Osteoblast (primary cell): ENCODE measurements at regions not wholly inside any gene's neighbourhood (a gene's known extent, or its start where the extent isn't known, plus 50 kb on each side); places are given as distances from the start of the nearest gene placed in this dataset.

Experiments
- DNase-seq: peaks from one replicate; pipeline ENCODE4 v3.0.0; 2011; ENCODE audit warnings: low spot score, mixed read lengths; ENCODE audit not compliant: insufficient read length; ENCODE audit errors: missing footprints
- H2AFZ ChIP-seq: 2 replicates; pipeline ENCODE4 v1.6.0; 2011; ENCODE audit warnings: mild to moderate bottlenecking, low read length
- H3K27ac ChIP-seq: 2 replicates; pipeline ENCODE4 v1.5.1; 2011; ENCODE audit warnings: mild to moderate bottlenecking, low read depth, low read length, moderate library complexity
- H3K27me3 ChIP-seq: 2 replicates; pipeline ENCODE4 v1.6.0; 2012; ENCODE audit warnings: mild to moderate bottlenecking, control low read depth, inconsistent platforms, low read length, moderate library complexity; ENCODE audit not compliant: insufficient read depth
- H3K36me3 ChIP-seq: 2 replicates; pipeline ENCODE4 v1.5.1; 2011; ENCODE audit warnings: mild to moderate bottlenecking, low read length, control low read depth, moderate library complexity; ENCODE audit not compliant: insufficient read depth
- H3K4me1 ChIP-seq: 2 replicates; pipeline ENCODE4 v1.5.1; 2011; ENCODE audit warnings: mild to moderate bottlenecking, low read length, control low read depth, moderate library complexity; ENCODE audit not compliant: insufficient read depth
- H3K4me2 ChIP-seq: 2 replicates; pipeline ENCODE4 v1.6.0; 2011; ENCODE audit warnings: mild to moderate bottlenecking, low read length; ENCODE audit not compliant: insufficient read depth
- H3K4me3 ChIP-seq: fragments of 200-600 bp; sonication (generic); 3 replicates; pipeline ENCODE4 v1.5.1; 2012; ENCODE audit warnings: mild to moderate bottlenecking, low read length, inconsistent platforms; ENCODE audit not compliant: insufficient read depth
- H3K79me2 ChIP-seq: 2 replicates; pipeline ENCODE4 v1.6.0; 2012; ENCODE audit warnings: mild to moderate bottlenecking, low read length, control low read depth, inconsistent platforms; ENCODE audit not compliant: insufficient read depth
- H3K9me3 ChIP-seq: 2 replicates; pipeline ENCODE4 v1.5.1; 2011; ENCODE audit warnings: low read depth, low read length, control low read depth
- H4K20me1 ChIP-seq: 2 replicates; pipeline ENCODE4 v1.6.0; 2012; ENCODE audit warnings: mild to moderate bottlenecking, low read length, control low read depth; ENCODE audit not compliant: insufficient read depth
- TF ChIP-seq, protein P1 (sequence below): IDR thresholded peaks from 2 replicates; pipeline ENCODE4 v1.5.1; 2011; ENCODE audit warnings: mild to moderate bottlenecking, low read depth, low read length, moderate library complexity; ENCODE audit errors: extremely low read depth

DNA sequence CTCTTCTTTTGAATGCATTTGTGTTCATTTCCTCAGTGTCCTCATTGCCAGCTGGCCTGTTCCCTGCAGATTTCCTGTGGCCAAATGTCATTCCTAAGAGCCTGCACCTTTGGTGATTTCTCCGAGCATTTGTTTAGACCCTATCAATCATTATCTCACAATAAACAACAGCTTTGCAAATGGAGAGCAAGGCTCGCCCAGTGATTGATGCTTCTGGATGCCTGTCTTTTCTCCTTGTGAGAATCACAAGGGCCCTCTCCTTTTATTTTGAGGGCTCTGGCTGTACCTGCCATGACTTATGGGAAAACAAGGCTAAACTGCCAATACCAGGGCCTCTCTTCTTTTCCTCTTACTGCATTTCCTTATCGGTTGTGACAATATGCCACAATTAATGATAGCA is 1454.4 kb upstream of the CELF4 start:
- Histone ChIP-seq H3K79me2 (no peaks in the 10 kb centered on the region), H4K20me1 (no peaks in the 10 kb centered on the region), H3K36me3 (no peaks in the 10 kb centered on the region), H3K4me1 (no peaks in the 10 kb centered on the region), H3K4me2 (no peak overlapping the region), H3K27ac (no peak overlapping the region), H3K27me3 (no peaks in the 10 kb centered on the region), H2AFZ (no peak overlapping the region), H3K4me3 (no peak overlapping the region), H3K9me3 (peaks cover 4% of the 10 kb centered on the region)
- TF ChIP-seq, protein P1, sequence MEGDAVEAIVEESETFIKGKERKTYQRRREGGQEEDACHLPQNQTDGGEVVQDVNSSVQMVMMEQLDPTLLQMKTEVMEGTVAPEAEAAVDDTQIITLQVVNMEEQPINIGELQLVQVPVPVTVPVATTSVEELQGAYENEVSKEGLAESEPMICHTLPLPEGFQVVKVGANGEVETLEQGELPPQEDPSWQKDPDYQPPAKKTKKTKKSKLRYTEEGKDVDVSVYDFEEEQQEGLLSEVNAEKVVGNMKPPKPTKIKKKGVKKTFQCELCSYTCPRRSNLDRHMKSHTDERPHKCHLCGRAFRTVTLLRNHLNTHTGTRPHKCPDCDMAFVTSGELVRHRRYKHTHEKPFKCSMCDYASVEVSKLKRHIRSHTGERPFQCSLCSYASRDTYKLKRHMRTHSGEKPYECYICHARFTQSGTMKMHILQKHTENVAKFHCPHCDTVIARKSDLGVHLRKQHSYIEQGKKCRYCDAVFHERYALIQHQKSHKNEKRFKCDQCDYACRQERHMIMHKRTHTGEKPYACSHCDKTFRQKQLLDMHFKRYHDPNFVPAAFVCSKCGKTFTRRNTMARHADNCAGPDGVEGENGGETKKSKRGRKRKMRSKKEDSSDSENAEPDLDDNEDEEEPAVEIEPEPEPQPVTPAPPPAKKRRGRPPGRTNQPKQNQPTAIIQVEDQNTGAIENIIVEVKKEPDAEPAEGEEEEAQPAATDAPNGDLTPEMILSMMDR = no peak
- no peak for DNase-seq

DNA sequence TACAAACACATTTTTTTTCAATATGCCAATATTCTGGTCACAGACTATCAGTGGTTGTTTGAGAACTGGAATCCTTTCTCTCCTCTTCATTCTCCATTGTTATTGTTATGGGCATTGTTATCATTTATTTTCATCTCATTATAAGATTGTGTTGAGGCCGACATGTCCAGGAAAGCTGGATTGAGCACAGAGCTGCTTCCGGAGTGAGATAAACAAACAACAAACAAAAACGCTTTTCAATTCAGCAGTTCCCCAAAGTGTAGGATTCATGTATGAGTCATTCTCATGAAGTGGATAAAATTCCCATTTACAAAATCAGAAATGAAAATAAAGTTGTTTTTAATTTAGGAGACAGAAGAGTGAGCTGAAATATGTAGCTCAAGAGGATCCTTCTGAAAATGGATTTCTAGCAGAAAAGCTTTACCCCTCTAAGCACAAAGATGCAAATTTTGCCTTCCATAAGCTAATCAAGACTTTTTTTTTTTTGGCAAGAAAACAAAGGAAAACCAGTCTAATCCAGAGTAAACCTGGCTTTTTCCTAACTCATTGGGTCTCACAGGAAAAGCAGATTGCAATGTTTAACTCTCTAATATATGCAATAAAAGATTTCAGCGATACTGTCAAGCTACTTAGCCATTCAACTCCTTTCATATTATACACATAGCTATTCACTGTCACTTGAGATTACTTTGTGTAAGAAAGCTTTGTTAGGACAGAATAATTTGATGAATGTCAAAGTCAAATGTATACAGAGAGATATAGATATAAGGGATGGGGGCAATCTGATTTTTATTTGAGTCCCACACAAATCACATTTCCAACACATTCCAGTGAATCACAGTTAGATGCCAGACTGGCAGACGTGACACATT is 1441.7 kb upstream of the CELF4 start:
- Histone ChIP-seq H3K4me2 (no peak overlapping the region), H2AFZ (no peak overlapping the region), H3K4me1 (no peaks in the 10 kb centered on the region), H3K27me3 (no peaks in the 10 kb centered on the region), H3K27ac (no peak overlapping the region), H4K20me1 (no peaks in the 10 kb centered on the region), H3K4me3 (no peak overlapping the region), H3K79me2 (no peaks in the 10 kb centered on the region), H3K36me3 (no peaks in the 10 kb centered on the region), H3K9me3 (peaks cover 3% of the 10 kb centered on the region)
- TF ChIP-seq, protein P1 = no peak
- DNase-seq = no peak

DNA sequence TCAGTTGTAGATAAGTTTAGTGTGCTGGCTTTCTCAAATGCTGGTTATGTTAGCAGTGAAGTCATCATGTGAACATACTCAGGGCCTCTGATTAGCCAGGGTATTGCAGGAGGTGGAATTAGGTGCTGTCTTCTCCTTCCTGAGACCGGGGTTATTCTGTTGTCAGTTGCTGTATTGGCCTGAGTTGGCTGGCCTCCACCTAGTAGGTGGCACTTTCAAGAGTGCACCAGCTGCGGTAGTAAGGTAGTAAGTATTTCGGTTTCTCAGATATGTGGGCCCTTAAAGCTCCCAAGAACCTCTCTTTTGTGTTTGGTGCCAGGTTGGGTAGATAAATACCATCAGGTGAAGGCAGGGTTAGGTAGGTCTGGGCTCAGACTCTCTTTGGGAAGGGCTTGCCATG is 1430.5 kb upstream of the CELF4 start:
- Histone ChIP-seq H3K4me3 (no peak overlapping the region), H3K4me2 (no peak overlapping the region), H3K36me3 (no peaks in the 10 kb centered on the region), H3K9me3 (peaks cover 2% of the 10 kb centered on the region), H3K4me1 (no peaks in the 10 kb centered on the region), H2AFZ (no peak overlapping the region), H3K27me3 (no peaks in the 10 kb centered on the region), H4K20me1 (no peaks in the 10 kb centered on the region), H3K27ac (no peak overlapping the region), H3K79me2 (no peaks in the 10 kb centered on the region)
- no peak for DNase-seq
- TF ChIP-seq, protein P1 = no peak

DNA sequence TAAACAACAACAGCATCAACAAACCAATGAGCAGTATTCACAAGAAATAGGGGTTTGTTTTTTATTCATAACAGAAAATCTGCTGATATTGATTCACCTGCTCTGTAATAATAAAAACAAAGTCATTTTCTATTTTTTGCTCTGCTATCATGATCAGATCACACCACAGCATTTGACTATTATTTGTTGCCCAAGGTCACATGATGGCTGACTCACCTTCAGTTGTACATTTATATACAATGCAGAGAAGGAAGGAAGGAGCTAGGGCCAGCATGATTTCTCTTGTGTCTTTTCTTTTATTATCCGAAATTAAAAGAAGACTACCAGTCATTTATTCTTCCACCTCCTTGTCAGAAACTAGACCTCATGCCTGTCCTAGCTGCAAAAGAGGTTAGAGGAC is 1427.7 kb upstream of the CELF4 start:
- no peaks in the 10 kb centered on the region for H3K4me1 ChIP-seq
- H3K36me3 ChIP-seq = no peaks in the 10 kb centered on the region
- H3K9me3 ChIP-seq = peaks cover 2% of the 10 kb centered on the region
- no peak for DNase-seq
- TF ChIP-seq, protein P1 = no peak
- no peak overlapping the region for H3K4me3 ChIP-seq
- H3K27me3 ChIP-seq = no peaks in the 10 kb centered on the region
- no peak overlapping the region for H3K4me2 ChIP-seq
- H3K27ac ChIP-seq = no peak overlapping the region
- H3K79me2 ChIP-seq = no peaks in the 10 kb centered on the region
- no peaks in the 10 kb centered on the region for H4K20me1 ChIP-seq
- H2AFZ ChIP-seq = no peak overlapping the region
